NCI-H2227 (cell line): ENCODE measurements at regions not wholly inside any gene's neighbourhood (a gene's known extent, or its start where the extent isn't known, plus 50 kb on each side); places are given as distances from the start of the nearest gene placed in this dataset.

Experiments
- DNase-seq: peaks from one replicate; lab custom pipeline; 2025; ENCODE audit not compliant: unreplicated experiment; lab: John Stamatoyannopoulos, UW

DNA sequence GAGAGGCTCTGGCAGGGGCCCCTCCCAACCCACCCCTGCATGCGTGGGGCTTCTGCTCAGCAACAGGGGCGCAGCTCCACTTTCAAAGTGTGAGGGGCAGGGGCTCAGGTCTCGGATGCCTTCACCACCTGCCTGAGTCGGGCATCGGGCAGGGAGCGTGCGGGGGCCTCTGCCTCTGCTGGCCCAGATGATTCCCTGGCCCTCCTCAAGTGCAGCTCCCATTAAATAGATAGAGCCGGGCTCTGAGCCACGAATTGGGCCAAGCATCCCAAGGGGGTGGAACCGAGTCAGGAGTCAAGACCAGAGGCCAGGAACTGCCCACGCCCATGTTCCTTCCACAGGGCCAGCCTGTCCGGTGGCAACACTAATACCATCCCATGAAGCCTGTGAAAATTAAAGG is 108.9 kb upstream of the FAM20C start:
- no peak for DNase-seq

DNA sequence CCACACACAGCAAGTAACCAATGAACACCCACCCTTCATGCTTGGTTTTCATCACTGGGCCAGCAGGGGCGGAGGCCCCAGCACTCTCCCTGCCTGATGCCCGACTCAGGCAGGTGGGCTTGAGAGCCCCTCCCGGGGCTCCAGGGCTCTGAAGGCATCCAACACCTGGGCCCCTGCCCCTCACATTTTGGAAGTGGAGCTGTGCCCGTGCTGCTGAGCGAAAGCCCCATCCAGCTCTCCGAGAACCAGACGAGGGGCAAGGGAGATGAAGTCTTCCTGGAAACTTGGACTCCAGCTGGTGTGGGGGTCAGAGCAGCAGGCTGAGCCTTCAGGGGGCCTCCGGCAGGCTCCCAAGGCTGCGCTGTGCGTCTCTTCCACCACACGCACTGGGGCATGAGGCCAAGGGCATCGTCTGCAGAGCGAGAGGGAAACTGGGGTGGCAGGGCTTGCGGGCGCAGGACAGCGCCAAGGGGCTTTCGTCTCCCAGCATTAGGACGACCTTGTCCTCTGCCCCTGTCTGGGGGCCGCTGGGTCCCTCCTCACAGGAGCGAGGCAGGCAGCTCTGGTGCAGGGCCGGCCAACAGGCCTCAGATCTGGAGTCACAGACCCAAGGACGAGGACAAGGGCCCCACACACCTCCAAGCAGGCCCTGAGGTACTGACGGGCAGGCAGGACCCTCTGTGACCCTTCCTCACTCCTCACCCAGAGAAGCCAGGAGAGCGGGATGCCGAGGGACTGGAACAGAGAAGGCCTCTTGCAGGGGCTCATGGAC is 108.3 kb upstream of the FAM20C start:
- no peak for DNase-seq

DNA sequence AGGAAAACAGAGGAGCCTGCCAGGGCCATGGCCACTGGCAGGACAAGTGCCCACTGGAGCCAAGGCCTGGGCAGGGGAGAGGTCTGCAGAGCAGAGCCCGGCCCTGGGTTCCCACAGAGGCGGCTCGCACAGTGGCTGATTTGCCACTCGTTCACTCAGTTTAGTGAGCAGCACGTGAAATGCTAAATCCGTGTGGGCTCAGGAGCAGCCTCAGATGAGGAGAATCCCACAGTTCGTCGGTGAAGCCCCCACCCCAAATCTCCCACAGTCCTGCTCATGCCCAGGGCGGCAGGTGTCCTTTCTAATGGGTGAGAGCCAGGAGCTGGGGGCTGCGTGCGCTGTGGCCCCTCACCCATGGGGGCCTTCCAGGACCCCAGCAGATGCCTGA is 107.7 kb upstream of the FAM20C start:
- no peak for DNase-seq

DNA sequence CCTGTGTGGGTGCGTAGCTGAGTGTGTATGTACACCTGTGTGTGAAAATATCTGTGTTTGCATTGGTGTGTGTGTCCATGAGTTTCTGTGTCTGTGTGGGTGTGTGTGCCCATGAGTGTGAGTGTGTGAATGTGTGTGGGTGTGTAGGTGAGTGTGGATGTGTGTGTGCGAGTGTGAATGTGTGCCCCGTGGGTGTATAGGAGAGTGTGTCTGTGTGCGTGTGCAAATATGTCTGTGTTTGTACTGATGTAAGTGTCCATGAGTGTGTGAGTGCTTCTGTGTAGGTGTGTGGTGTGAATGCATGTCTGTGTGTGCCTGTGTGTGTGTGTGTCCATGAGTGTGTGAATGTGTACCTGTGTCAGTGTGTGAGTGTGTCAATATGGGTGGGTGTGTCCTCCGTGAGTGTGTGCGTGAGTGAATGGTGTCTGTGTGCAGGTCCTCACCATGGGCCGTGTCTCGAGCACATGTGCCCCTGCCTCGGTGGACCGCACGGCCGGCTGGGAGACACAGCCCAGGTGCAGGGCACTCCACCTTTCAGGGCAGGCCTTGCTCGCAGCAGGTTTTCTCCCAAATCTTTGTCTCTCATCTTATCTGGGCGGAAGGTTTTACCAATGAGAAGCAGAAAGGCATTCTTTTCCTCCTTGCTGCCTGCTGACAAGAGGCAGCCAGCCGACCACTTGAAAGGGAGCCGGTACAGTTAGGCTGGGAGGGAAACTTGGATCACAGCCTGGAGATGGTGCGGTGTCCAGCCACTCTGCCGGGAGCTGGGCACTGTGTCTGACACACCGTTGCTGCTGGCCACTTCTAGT is 107.1 kb upstream of the FAM20C start:
- no peak for DNase-seq

DNA sequence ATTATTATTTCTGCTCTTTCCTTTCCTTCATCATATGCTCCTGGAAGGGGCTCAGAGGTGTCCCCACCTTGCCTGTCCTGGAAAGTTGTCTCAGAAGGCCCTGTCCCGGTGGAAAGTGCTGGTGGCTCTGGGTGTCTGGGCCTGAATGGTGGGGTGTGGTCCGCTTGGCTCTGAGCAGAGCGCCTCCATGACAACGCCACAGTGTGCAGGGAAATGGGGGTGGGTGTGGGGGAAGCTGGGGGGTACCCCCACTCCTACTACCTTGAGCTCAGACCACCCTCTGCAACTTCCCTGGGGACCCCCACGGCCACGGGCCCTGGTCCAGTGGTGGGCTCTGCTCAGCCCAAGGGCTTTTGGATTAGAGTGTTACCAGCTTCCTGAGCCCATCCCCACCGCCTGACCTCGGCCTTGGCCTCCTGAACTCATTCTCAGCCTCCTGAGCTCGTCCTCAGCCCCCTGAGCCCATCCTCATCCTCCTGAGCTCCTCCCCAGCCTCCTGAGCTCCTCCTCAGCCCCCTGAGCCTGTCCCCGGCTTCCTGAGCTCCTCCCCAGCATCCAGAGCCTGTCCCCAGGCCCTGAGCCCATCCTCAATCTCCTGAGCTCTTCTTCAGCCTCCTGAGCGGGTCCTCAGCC is 106.4 kb upstream of the FAM20C start:
- no peak for DNase-seq

DNA sequence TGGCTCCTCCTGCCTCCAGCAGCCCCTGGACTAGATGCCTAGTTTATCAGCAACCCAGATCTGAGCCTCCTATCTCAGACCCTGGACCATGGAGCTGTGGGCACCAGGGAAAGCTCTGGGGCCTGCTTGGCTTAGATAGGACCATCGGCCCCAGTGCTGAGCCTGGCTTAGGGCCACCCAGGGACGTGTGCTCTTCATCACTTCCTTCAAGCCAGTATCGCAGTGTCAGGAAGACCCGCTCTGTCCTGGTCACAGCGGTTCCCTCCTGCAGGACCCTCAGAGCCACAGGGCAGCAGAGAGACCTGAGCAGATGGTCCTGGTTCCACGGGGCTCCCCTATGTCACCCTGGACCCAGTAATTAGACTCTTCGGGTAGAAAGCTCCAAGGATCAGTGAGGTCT is 105.7 kb upstream of the FAM20C start:
- no peak for DNase-seq

DNA sequence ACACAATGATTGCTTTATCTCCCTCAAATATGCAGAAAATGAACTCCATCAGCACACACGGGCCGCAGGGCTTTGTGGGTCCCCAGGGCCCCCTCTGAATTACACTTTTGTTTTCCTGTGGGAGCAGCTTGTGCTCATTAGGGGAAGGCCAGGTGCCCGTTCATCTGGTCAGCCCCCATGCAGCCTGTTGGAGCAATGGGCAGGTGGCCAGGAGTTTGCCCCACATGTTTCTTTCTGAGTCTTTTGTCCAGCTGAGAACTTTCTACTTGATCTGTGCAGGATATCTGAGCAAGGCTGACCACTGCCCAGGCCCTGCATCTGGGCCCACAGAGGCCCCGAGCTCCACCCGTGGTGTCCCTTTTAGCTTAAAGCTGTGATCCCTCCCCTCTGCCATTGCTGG is 105.3 kb upstream of the FAM20C start:
- no peak for DNase-seq

DNA sequence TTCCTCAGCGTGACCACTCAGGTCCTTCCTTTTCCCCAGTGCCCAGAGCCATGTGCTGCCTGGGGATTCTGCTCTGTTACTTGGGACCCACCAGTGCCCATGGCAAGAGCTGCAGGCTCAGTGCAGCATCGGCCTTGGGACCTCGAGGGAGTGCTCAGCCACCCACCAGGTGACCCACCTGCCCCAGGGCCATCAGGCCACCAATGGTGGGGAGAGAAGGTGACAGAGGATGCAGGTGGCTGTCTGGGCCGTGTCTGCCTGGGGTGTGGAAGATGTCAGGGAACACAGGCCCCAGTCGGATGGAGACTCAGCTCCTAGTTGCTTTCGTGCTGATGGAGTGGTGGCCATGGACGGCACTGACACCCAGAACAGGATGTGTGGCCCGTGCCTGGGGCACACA is 104.7 kb upstream of the FAM20C start:
- no peak for DNase-seq

DNA sequence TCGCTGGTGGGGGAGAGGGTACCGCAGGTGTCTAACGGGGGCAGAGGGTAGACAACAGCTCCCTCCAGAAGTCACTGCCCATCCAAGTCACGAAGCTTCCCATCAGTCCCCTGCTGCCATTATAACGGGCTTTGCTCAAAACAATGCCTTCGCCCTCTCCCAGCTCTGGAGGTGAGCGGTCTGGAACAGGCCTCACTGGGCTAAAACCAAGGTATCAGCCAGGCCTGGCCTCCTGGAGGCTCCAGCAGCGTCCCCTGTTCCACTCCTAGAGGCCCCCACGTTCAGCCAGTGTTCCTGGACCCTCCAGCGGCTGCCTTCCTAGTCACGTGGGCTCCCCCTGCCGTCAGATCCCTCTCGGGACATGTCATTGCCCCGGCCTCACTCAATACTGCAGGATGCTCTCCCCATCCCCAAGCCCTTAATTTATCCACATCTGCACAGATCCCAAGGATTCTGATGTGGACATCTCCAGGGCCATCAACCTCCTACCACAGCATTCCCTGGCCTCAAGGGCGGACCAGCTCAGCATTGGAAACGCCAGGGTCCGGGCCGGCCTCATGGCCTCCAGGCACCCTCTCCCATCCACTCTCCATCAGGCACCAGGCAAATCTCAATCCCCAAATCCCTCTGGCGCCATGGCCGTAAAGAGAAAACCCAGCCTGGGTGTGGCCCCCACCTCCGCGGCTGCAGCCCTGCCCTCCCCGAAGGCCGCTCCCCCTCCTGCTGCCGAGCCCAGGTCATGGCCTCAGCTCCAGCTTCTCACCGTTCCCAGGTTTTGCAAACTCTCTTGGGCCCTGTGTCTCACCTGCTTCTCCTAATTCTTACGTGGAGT is 104.1 kb upstream of the FAM20C start:
- no peak for DNase-seq

DNA sequence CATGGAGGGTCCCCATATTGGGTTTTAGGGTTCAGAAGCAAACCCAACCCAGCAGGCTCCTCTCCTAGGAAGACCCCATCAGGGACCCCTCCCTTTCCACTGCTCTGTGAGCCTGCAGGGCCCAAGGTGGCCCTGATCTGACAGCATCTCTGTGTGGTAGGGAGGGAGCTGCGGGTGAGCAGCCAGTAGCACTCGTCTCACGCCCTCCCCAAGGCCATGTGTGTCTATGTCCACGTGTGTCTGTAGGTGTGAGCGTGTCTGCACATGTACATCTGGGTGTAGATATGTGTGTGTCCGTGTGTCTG is 103.5 kb upstream of the FAM20C start:
- DNase-seq: no peak

DNA sequence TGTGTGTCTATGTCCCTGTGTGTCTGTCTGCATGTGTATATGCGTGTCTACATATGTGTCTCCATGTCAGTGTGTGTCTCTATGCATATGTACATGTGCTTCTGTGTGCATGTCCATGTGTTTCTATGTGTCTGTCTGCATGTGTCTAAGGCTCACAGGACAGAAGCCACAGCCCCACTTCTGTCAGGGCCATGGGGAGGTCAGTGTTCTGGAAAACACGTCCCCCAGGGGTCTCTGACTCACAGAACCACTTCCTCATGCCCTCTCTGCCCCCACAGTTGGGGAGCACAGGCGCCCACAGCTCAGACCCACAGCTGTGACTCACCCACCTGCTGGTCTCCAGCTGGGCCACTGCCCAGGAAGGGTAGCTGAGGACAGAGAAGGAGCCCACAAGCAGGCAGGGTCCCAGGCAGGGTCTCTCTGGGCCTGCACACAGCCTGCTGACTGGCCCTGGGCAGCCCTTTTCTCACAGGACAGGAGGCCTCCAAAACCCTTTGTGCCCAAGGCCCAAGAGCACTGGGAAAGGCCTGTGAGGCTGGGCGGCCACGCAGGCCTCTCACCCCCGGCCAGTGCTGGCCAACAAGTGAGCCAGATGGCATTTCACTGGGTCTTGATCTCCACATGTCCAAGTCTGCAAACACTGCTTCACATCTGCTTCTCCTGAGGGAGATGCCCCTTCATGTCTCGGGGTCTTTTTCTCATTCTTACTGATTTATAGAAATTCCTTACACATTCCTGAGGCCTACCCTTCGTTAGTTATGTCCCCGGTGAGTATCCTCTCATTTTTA is 102.9 kb upstream of the FAM20C start:
- DNase-seq: no peak

DNA sequence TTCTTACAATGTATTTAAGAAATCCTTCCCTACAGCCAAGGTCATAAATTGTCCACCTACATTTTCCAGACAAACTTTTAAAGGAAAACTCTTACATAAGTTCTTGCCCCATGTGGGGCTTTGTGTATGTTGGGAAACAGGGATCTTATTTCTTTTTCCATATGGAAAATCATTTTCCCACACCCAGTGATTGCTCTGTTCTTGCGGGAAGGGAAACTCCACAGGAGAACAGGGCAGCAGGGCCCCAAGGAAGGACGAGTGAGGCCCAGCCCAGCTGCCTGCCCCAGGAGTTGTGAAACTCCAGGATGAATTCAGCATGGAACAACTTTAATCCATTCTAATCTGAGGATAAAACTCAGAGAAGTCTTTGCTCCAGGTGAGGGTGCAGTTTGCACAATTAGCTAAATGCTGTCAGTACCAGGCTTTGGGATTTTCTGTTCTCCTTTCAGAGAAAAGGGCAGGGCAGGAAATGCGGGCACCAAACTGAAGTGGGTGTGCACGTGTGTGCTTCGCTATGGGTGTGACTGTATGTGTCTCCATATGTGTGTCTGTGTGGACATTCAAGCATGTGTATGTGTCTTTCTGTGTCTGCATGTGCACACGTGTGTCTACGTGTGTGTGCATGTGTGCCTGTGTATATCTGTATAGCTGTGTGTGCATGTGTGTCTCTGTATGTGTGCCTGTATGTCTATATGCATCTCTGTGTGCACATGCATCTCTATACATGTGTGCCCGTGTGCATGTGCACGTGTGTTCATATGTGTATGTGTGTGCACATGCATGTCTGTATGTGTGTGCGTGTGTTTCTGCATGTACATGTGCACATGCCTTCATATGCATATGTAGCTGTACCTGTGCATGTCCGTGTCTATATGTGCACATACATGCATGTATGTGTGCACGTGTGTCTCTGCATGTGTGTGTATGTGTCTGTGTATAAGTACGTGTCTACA is 102.0 kb upstream of the FAM20C start:
- no peak for DNase-seq

DNA sequence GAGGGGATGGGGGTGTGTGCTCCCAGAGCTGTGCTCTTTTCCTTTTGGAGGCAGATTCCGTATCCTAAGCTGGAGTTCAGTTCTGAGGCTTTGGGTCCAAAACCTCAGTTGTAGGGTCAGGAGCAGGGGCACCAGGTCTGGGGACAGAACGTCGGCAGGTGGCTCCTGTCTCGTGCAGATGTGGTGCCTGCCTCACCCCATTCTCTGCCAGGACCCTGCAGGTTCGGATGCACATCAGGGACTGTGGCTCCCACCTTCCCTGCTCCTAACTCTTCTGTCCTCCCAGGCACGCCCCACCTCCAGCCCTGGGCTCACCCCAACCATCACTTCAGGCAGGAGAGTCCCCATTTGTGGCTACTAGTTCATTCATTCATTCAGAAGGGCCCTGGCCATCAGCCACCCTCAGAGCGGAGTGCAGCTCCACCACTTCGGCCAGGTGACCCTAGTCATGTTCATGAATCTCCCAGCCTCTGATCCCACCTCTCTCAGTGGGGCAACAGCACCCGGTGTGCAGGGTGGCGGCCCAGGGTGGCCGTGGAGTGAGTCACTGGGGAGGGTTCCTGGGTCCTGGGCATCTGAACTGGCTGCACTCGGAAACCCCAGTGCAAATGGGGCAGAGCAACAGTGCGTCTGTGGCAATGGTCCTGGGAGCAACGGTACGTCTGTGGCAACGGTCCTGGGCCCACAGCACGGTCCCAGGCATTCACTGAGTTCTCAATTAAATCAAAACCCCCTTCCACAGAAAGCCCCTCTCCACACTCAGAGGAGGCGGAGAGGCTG is 100.8 kb upstream of the FAM20C start:
- DNase-seq: no peak

DNA sequence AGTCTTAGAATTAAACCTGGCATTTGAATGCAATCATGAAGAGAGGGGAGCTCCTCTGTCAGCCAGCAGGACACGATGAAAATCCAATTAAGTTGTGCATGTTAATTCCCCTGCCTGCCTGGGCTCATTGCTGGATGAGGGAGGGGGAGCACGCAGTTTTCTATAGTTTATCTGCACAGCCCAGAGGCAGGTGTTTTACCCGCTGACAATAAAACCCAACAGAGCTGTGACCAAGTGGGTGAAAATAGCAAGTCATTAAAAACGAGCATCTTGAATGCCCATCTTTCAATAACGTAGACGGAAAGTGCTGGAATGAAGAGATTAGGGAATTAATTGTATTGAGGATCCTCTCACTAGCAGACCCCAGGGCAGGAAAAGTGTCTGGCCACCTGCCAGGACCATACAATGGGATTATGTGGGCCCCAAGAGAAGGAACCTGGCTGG is 100.1 kb upstream of the FAM20C start:
- DNase-seq: no peak

DNA sequence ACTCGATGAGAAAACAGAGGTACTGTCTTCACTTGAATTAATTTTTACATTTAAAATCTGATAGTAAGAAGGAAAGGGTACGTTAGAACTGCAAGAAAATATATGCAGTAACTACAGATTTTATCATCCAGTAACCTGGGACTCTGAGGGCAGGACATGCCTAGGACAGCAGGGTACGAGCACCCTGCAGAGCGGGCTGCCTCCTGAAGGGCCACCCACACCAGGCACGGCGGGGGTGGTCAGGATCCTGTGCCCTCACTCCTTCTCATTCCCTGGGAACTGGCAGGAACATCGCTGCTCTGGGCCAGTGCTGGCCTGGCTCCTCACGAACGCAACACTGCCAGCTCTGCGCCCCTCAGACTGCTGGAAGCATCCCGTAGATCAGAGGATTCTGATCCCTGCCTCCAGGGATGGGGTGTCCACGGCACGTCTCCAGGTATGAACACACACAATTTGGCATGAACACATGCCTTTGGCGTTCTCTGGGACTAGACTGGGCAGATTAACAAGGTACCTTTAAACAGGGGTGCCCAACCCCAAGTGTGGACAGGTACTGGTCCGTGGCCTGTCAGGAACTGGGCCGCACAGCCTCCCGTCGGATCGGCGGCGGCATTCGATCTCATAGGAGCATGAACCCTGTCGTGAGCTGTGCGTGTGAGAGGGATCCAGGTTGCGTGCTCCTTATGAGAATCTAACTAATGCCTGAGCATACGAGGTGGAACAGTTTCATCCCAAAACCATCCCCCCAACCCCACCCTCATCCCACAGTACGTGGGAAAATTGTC is 99.3 kb upstream of the FAM20C start:
- no peak for DNase-seq

DNA sequence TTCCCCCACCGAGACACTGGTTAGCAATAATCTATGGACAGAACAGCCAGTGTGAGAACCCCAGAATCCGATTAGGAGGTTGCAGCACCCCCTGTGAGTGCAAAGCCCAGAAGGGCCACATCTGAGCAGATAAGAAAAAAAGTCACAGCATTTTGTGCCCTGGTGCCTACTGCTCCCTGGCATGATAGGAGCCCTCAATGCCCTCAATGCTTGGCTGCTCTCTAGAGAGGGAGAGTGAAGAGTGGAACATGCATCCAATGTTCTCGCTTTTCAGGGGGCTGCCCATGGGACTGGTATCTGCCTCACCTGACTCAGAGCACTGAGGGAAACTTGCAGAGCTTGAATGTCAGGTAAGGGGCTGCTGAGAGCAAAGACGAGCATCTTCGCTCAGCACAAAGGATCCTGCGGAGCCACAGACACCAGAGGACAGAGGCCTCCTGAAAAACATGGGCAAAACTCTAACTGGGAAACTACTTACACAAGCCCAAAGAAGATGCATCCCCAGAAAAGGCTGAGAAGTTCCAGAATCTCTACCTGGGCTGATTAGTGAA is 98.0 kb upstream of the FAM20C start:
- DNase-seq: no peak

DNA sequence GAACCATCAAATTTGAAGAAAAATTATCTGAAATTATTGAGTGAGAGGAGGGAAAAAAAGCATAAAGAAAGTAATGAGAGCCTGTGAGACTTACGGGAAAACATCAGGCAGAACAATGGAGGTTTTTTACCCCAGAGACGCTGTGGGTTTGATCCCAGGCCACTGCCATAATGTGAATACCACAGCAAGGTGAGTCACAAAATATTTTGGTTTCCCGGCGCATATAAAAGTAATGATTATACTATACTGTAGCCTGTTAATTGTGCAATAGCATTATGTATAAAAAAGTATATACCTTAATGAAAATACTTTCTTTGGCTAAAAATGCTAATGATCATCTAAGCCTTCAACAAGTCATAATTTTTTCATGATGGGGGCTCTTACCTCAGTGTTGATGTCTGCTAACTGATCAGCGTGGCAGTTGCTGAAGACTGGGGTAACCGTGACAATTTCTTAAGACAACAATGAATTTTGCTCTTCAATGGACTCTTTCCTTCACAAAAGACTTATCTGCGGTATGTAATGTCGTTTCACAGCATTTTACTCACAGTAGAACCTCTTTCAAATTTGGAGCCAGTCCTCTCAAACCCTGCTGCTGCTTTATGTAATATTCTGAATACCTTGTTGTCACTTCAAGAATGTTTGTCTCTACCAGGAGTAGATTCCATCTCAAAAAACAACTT is 97.0 kb upstream of the FAM20C start:
- DNase-seq: no peak
